Activated naive CD4-positive, alpha-beta T cell treated with anti-CD3 and anti-CD28 coated beads, Interleukin-2, amount 10 ng/mL, durations not matched to agents 7 days and 5 days (primary cell): ENCODE measurements at regions not wholly inside any gene's neighbourhood (a gene's known extent, or its start where the extent isn't known, plus 50 kb on each side); places are given as distances from the start of the nearest gene placed in this dataset.
"Not testable (repeated sequence)": the region's sequence is repeated elsewhere in the genome, so short reads cannot be mapped to it uniquely, and the experiment has no call there.

Experiments
- CTCF ChIA-PET: fragments of 350-600 bp; sonication (Branson Sonifier 250); formaldehyde crosslinking; loops from one replicate; lab custom pipeline; 2021; ENCODE audit warnings: antibody characterized with exemption; lab: Charles Lee
- DNase-seq: peaks from one replicate; pipeline ENCODE4 v3.0.0-alpha.2; 2020
- H3K27ac Mint-ChIP-seq: one replicate; pipeline ENCODE4 v1.8.0; 2021; ENCODE audit warnings: mild to moderate bottlenecking, moderate library complexity, mixed read lengths
- H3K27me3 Mint-ChIP-seq: one replicate; pipeline ENCODE4 v1.8.0; 2021; ENCODE audit warnings: mild to moderate bottlenecking, mixed read lengths
- H3K36me3 Mint-ChIP-seq: one replicate; pipeline ENCODE4 v1.8.0; 2021; ENCODE audit warnings: mixed read lengths
- H3K4me1 Mint-ChIP-seq: one replicate; pipeline ENCODE4 v1.8.0; 2021; ENCODE audit warnings: mixed read lengths
- H3K4me3 Mint-ChIP-seq: one replicate; pipeline ENCODE4 v1.8.0; 2021; ENCODE audit warnings: mild to moderate bottlenecking, moderate library complexity, mixed read lengths
- H3K9me3 Mint-ChIP-seq: one replicate; pipeline ENCODE4 v1.8.0; 2021; ENCODE audit warnings: mixed read lengths

DNA sequence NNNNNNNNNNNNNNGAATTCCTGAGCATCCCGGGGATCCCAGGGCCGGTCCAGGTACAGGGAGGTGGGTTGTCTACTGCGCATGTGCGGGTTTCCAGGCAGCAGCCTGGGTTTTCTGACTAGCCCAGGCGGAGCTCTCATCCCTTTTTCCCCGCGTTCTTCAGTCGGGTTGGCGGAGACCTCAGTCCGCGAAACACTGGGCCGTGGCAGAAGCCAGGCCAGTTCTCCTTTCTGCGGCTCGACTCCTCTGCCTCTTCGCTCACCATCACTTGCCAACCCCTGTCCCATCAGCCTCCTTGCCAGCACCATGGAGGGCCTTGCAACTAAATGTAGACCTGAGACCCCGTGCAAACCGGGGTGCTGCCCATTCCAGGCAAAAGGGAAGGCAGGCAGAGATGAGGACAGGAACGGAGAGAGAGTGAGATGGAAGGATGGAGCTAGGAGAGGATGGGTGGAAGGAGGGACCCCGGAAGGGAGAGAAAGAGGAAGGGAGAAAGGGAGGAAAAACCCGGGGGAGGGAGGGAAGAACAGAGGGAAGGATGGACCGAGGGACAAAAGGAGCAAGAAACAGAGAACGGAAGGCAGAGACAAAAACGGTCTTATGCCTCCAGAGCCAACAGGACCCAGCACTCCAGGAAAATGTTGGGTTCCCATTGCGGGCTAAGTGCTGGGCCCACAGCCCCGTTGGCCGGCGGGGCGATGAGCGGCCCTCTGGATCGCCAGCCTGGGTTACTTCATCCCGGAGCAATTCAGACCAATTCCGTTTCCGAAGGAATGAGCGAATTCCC, 445.4 kb upstream of the DEFB115 start:
- peak; percentile 24 for DNase-seq
- Mint-ChIP-seq H3K4me1 (no peaks in the 10 kb centered on the region), H3K27me3 (peaks cover 13% of the 10 kb centered on the region), H3K27ac (no peak overlapping the region), H3K4me3 (no peak overlapping the region), H3K36me3 (peaks cover 3% of the 10 kb centered on the region), H3K9me3 (peaks cover 23% of the 10 kb centered on the region)
- CTCF ChIA-PET = no interaction called here

DNA sequence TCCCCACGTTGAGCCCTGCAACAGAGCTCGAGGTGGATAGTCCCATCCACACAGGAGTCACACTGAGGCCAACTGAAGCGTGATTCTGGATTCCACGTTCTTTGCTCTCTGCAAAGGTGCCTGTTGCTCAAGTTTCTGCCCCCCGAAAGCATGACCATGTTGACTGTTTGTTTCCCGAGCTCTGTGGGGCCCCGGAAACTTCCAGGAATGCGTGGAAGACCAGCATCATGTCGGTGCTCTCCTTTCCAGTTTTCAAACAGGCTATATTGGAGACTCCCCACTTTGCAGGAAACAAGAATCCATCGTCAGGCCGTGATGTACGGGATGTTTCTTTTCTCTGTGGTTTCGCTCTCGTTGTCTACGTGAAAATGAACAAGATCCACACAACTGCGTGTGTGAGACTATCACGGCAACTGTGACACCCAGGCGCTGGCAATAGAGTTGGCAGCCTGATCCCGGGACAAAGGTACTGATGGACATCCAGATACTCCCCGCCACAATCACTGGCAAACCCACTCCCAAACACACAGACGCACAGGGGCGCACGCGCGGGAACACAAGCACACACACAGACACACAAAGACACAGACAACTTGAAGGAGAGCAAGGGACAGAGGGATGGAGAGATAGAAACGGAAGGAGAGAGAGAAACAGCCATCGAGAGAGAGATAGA, 444.6 kb upstream of the DEFB115 start:
- CTCF ChIA-PET = no interaction called here
- peaks cover 13% of the 10 kb centered on the region for H3K27me3 Mint-ChIP-seq

DNA sequence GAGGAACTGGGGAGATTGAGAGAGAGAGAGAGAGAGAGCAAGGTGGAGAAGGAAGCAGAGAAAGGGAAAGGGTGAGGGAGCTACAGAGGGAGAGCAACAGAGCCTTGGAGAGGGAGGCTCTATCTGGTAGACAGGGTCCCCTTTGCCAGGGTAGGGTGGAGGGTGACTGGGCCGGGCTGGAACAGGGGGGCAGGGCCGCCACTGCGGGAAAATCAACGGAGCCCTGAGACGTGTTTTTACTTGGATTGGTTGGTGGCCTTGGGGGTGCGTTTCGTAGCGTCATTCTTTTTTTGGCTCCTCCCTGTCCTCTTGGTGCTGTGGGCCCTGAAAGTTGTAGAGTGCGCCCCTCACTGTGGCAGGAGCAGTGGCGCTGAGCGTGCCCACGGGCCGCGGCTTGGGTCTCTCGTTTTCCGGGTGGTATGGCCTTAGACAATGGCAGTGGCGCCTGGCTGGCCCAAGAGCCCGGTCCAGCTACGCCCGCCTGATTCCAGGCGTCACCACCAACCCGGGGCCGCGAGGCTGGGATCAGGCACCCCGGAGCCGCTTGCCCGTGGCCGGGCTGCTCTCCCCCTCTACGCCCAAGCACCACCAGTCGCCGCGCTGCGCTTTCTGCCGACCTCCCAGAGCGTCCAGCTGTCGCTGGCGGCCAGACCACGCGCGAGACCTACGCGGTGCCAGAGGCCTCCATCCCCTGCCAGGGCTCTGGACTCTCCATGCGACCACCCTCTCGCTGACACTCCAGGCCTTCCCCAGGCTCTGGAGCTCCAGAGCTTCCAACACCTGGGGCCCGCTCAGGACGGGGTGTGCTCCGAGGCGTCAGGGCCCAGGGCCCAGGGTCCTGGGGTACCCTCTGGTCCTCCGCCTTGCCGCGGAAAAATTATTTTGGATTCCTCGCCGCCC, 443.8 kb upstream of the DEFB115 start:
- peaks cover 13% of the 10 kb centered on the region for H3K27me3 Mint-ChIP-seq
- H3K4me3 Mint-ChIP-seq, CTCF ChIA-PET, H3K36me3 Mint-ChIP-seq, H3K27ac Mint-ChIP-seq, H3K4me1 Mint-ChIP-seq, DNase-seq: not testable (repeated sequence)
- H3K9me3 Mint-ChIP-seq = peaks cover 23% of the 10 kb centered on the region

More for the DNA sequence above, 444.6 kb upstream of the DEFB115 start:
- H3K4me1 Mint-ChIP-seq = no peaks in the 10 kb centered on the region
- no peak overlapping the region for H3K4me3 Mint-ChIP-seq
- no peak overlapping the region for H3K27ac Mint-ChIP-seq
- no peak for DNase-seq
- peaks cover 23% of the 10 kb centered on the region for H3K9me3 Mint-ChIP-seq
- H3K36me3 Mint-ChIP-seq = peaks cover 3% of the 10 kb centered on the region

DNA sequence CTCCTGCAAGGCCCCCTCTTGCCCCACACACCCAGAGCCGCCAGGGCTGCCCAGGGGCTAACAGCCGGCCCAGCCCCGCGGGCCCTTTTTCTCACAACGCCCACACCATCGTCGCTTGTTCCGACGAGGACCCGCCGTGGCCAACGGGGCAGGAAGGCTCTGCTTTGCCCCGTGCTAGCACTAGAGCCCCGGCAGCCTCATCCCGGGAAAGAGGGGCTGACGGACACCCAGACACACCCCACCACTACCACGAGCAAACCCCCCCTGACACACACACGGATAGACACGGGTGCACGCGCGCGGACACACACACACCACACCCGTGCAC, 443.2 kb upstream of the DEFB115 start:
- Mint-ChIP-seq H3K27me3 (peaks cover 13% of the 10 kb centered on the region), H3K9me3 (peaks cover 23% of the 10 kb centered on the region)
- H3K4me3 Mint-ChIP-seq, H3K4me1 Mint-ChIP-seq, H3K36me3 Mint-ChIP-seq, DNase-seq, H3K27ac Mint-ChIP-seq, CTCF ChIA-PET: not testable (repeated sequence)

DNA sequence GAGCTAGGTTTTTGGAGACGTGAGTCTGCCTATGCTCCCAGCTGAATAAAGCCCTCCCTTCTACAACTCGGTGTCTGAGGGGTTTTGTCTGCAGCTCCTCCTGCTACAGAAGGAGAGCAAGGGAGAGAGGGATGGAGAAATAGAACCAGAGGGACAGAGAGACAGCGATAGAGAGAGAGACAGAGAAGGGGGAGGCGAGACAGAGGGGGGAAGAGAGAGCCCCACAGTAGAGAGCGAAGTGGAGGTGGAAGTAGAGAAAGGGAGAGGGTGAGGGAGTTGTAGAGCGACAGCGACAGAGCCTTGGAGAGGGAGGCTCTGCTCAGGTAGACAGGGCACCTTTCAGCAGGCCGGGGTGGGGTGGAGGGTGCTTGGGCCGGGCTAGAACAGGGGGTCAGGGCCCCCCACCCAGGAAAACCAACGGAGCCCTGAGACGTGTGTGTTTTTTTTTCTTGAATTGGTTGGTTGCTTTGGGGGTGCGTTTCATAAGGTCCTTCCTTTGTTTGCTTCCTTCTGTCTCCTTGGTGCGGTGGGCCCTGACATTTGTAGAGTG, 442.4 kb upstream of the DEFB115 start:
- Mint-ChIP-seq H3K9me3 (peaks cover 23% of the 10 kb centered on the region), H3K27me3 (peaks cover 13% of the 10 kb centered on the region), H3K27ac (peak overlapping the region; percentile 76)
- H3K36me3 Mint-ChIP-seq, DNase-seq, H3K4me1 Mint-ChIP-seq, CTCF ChIA-PET, H3K4me3 Mint-ChIP-seq: not testable (repeated sequence)

DNA sequence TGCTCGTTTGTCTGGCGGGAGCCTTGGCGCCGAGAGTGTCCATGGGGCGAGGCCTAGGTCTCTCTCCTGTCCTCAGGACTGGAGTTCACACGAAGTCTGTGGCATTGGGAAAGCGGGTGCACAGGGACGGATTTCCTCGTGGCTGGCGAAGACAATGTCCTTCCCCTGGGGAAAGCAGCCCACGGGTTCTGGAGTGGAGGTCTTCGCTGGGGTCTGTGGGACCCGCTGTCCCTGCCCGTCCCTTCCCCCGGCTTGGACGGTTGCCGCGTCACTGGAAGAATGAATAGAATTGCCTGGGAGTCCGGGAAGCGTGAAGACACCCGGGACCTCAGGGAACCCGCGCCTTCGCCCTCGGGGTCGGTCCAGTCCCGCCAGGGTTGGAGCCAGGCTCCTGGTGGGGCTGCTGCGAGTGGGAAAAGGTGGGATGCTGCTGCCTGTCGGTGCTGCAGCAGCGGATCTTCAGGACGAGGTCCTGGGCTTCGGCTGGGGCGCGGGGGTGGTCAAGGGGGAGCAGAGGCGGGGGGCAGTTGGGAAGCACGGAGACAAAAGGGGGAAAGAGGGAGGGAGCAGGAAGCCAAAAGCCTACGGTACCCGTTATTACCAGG, 441.8 kb upstream of the DEFB115 start:
- Mint-ChIP-seq H3K36me3 (peaks cover 3% of the 10 kb centered on the region), H3K27me3 (peaks cover 13% of the 10 kb centered on the region), H3K9me3 (peaks cover 23% of the 10 kb centered on the region), H3K4me1 (no peaks in the 10 kb centered on the region), H3K27ac (peak overlapping the region; percentile 76), H3K4me3 (no peak overlapping the region)
- CTCF ChIA-PET = no interaction called here
- no peak for DNase-seq

DNA sequence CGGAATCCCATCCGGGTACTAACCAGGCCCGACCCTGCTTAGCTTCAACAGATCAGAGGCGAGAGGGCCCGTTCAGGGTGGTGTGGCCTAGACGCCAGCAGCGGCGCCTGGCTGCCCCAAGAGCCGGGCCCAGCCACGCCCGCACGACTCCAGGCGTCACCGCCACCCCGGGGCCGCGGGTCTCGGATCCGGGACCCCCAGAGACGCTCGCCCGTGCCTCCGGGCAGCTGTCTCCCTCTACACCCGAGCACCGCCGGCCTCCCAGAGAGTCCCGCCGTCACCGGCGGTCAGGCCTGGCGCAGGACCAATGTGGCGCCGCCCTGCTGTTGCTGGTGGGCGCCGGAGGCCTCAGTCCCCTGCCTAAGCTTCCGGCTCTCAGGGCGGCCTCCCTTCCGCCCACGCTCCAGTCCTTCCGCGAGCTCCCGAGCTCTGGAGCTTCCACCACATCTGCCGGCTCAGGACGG, 441.2 kb upstream of the DEFB115 start:
- no peaks in the 10 kb centered on the region for H3K4me1 Mint-ChIP-seq
- no peak for DNase-seq
- H3K9me3 Mint-ChIP-seq = peaks cover 23% of the 10 kb centered on the region
- no peak overlapping the region for H3K27ac Mint-ChIP-seq
- peaks cover 3% of the 10 kb centered on the region for H3K36me3 Mint-ChIP-seq
- H3K27me3 Mint-ChIP-seq = peaks cover 13% of the 10 kb centered on the region
- no peak overlapping the region for H3K4me3 Mint-ChIP-seq
- CTCF ChIA-PET = no interaction called here

DNA sequence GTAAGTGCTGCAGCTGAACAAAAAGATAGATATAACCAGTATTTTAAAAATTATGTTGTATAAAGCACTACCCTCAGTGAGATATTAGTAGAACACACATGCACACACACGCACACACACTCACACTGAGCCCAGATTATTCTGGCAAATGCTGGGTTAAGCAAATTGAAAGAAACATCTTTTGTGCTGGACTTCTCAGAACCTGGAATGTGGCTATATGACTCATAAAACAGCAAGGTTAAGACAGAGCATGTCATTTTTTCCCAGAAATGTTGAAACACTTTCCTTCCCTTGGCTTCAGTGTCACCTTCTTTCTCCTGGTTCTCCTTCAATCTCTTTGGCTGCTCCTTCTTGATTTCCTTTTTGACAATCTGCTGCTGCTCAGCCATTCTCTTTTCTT, 435.8 kb upstream of the DEFB115 start:
- DNase-seq, H3K27me3 Mint-ChIP-seq, H3K4me1 Mint-ChIP-seq, H3K9me3 Mint-ChIP-seq, H3K4me3 Mint-ChIP-seq, H3K27ac Mint-ChIP-seq, CTCF ChIA-PET, H3K36me3 Mint-ChIP-seq: not testable (repeated sequence)

DNA sequence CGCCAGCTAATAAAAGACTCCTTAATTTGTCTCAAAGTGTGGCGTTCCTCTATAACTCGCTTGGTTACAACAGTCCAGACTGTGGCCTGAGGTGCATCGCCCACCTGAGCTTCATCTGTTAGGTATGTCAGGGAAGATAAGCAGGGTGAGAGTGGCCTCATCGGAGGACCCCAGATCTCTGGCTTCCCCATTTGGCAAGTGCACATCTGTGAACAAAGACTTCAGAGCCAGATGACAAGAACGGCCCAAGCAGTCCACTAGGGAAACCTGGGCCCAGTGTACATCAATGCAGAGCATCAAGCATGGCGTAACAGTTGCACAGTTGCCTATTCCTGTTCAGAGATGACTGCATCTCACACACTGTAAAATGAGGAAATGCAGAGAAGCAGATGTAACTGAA, 432.8 kb upstream of the DEFB115 start:
- DNase-seq, H3K27me3 Mint-ChIP-seq, H3K4me3 Mint-ChIP-seq, H3K27ac Mint-ChIP-seq, CTCF ChIA-PET, H3K36me3 Mint-ChIP-seq, H3K4me1 Mint-ChIP-seq: not testable (repeated sequence)
- peaks cover 18% of the 10 kb centered on the region for H3K9me3 Mint-ChIP-seq

DNA sequence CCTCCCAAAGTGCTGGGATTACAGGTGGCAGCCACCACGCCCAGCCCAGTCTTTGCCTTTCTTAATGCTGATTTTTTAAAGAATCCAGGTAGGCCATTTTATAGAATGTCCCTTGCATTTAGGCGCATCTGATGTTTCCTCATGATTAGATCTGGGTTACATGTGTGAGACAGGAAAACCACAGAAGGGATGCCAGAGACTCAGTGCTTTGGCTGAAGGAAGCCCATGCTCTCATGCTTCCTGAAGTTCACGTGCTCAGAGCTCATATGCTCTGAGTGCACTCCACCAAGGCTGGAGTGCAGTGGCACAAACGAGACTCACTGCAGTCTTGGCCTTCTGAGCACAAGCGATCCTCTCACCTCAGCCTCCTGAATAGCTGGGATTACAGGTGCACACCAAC, 411.5 kb upstream of the DEFB115 start:
- H3K9me3 Mint-ChIP-seq = peaks cover 22% of the 10 kb centered on the region
- CTCF ChIA-PET, DNase-seq, H3K27me3 Mint-ChIP-seq, H3K27ac Mint-ChIP-seq, H3K4me3 Mint-ChIP-seq, H3K4me1 Mint-ChIP-seq, H3K36me3 Mint-ChIP-seq: not testable (repeated sequence)

DNA sequence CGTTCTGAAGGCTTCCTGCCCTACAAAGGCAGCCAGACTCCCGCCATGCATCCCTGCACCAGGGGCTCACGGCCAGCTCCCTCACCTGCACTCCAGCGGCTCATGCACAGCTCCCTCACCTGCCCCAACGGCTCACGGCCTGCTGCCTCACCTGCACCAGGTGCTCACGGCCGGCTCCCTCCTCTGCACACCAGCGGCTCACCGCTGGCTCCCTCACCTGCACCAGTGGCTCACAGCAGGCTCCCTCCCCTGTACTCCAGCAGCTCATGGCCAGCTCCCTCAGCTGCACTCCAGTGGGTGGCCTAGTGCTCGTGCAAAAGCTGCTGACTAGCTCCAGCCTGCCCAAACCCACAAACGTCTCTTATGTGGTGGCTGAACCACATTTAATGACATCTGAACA, 389.2 kb upstream of the DEFB115 start:
- H3K36me3 Mint-ChIP-seq, H3K27ac Mint-ChIP-seq, CTCF ChIA-PET, H3K27me3 Mint-ChIP-seq, H3K4me1 Mint-ChIP-seq, H3K4me3 Mint-ChIP-seq, DNase-seq: not testable (repeated sequence)
- peaks cover 44% of the 10 kb centered on the region for H3K9me3 Mint-ChIP-seq

DNA sequence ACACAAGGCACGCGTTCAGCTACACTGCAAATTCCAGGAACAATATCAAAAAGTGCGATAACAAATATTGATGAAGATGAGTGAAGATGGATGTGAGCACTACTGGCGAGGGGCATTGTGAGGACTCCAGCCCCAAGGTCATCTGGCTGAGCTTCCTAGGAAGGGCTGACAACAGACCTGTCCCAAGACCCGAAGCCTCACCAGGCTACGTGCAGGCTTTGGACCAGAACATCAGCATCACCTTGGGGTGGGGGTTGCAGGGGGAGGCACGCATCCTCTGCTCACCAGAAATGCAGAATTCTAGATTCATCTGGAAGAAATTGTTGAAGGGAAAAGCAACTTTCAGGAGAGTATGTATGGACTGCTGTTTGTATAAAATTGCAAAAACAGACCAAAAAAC, 386.3 kb upstream of the DEFB115 start:
- H3K36me3 Mint-ChIP-seq, H3K4me3 Mint-ChIP-seq, H3K27ac Mint-ChIP-seq, CTCF ChIA-PET, DNase-seq, H3K4me1 Mint-ChIP-seq, H3K27me3 Mint-ChIP-seq: not testable (repeated sequence)
- peaks cover 58% of the 10 kb centered on the region for H3K9me3 Mint-ChIP-seq

DNA sequence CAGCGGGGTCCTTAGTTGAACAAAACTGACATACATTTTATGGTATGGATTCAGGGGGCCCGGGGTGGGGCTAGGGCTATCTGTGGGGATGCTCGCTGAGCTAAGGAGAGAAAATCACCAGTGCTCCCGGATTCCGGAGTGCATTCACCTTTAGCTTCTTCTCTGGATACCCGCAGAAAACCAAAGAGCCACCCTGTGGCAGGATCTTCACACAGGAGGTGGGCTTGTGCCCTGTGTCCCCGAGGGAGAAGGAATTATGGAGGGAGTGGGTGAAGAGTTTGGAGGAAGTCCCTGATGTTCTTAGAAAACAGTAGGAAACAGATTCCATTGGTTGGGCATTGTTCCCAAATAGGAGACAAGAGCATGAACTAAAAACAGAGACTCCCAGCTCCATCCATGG, 385.2 kb upstream of the DEFB115 start:
- DNase-seq, H3K27ac Mint-ChIP-seq, H3K27me3 Mint-ChIP-seq, H3K36me3 Mint-ChIP-seq, H3K4me1 Mint-ChIP-seq, CTCF ChIA-PET, H3K4me3 Mint-ChIP-seq: not testable (repeated sequence)
- H3K9me3 Mint-ChIP-seq = peaks cover 58% of the 10 kb centered on the region

DNA sequence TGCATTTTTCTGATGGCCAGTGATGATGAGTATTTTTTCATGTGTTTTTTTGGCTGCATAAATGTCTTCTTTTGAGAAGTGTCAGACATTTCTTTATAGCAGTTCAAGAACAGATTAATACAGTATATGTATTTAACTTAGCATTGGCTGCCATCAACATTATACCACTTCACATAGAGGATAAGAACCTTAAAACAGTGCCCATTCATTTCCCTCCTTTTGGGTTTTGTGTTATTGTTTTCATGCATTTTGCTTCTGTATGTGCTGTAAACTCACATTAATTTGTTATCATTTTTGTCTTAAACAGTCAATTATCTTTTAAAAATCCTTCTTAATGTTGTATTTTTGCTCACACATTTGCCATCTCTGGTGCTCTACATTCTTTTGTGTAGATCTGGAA, 381.6 kb upstream of the DEFB115 start:
- peaks cover 44% of the 10 kb centered on the region for H3K9me3 Mint-ChIP-seq
- H3K36me3 Mint-ChIP-seq, H3K4me3 Mint-ChIP-seq, H3K4me1 Mint-ChIP-seq, H3K27ac Mint-ChIP-seq, CTCF ChIA-PET, DNase-seq, H3K27me3 Mint-ChIP-seq: not testable (repeated sequence)
